GF-D8 (cell line): ENCODE measurements at regions not wholly inside any gene's neighbourhood (a gene's known extent, or its start where the extent isn't known, plus 50 kb on each side); places are given as distances from the start of the nearest gene placed in this dataset.

Source experiments
- DNase-seq: peaks from one replicate; lab custom pipeline; 2025; lab: John Stamatoyannopoulos, UW

DNA sequence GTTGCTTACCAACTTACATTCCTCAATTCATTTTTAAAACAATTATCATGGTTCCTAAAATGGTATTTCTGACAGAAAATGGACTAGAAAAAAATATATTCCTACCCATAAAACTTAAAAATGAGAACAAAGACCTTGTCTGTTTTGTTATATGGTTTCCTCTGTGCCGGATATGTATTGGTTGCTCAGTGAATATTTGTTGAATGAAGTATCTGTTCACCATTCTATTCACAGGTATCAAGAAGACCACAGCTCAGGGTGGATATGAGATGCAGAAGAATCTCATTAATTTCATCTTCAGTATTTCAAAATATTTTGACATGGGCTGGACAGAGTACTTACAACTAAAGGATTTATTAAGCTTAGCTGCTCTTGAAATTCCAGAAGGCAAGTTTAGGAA lies 58.1 kb downstream of the TUSC7 start:
- DNase-seq: no peak

DNA sequence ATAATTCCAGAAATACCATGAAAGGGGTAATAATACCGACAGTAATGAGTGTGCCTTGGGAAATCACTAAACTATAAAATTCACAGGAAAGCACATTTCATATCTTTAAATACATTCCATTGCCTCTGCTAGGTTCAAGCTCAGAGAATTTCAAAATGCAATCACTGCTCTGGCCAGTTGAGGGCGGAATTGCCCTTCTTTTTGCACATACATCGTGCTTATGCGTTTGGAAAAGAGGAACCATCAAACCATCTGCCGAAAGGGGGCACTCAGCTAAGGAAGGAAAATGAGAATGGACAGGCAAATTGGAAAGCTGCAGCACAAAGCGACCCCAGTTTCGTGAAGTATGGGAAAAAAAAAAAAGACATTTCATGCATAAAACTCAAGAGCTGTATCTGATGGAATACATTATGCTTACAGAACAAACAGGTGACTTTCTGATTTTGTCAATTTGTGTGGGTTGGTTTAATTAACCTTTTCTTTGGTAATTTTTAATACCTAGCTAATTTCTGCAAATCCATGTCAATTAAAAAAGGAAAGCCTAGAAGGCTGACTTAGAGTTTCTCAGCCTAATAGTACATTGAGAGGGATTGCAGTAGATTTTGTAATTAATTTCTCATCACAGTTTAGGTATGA lies 61.4 kb downstream of the TUSC7 start:
- DNase-seq: peak; percentile 27

DNA sequence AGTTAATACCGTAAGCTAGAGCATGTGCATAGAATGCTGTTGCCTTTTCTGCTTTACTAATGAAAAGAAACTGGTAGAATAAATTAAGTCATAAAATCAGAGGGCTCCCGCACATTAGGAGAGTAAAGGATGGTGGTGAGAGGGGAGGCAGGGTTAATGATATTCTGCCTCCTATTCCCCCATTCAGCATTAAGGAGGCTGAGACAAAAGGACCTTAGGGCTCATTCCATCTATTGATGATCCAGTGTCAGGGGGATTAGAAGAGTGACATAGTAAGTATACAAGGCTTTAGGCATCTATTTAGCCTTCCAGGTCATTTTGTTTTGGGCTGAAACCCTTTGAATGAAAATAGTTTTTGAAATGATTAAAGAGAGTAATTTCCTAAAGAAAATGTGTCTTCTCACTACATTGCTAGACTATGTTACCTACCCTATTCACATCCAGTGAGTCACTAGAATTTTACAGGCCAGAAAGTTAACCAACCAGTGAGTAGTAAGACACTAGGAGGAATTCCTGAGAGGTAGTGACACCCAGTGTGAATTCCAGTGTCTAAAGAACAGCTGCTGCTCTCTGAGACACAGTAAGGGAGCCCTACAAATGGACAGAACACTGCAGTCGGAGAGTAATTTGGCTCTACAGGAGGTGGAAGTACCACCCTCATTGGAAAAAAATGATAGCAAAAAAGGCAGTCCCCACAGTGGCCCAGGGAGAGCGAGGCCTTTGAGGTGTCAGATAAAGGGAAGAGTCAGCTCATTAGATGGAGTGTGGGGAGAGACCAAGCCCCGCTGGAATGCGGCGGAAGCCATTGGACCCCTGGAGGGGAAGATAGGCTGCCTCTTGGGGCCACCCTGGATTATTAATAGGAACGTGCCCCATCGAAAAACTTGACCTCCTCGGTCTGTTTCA lies 67.6 kb downstream of the TUSC7 start:
- no peak for DNase-seq

DNA sequence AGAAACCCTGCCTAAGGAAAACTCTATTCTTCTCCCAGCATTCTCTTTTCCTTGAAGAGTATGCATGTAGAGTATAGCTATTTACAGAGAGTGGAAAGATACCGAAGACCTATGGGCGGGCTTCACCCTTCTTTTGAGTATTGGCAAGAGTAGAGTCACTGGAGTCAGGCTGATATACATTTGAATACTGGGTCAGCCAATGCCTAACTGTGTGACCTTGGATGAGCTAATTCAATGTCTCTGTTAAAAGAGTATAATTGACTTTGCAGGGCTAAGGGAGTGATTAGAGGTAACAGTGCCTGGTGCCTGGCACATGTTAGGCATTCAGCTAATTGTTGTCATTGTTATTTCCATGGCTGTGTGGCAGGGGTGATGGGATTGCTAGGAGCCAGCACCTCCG lies 75.6 kb downstream of the TUSC7 start:
- DNase-seq: no peak

DNA sequence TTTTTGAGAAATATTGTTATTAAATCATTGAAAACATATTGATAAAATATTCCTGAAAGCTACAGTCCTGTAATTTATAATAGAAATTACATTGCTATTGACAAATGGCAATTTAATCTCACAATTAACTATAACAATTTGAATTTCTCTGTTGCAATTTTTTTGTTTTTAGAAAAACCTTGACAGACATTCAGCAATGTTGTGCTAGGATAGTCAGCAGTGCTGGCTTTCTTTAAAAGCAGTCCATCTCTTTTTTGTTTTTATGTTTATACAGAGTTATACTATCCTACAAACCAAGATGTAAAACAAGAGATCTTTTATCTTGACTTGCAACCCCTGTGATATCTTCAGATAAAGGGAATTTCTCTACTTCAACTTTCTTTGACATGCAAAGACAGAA lies 93.1 kb downstream of the TUSC7 start:
- no peak for DNase-seq

DNA sequence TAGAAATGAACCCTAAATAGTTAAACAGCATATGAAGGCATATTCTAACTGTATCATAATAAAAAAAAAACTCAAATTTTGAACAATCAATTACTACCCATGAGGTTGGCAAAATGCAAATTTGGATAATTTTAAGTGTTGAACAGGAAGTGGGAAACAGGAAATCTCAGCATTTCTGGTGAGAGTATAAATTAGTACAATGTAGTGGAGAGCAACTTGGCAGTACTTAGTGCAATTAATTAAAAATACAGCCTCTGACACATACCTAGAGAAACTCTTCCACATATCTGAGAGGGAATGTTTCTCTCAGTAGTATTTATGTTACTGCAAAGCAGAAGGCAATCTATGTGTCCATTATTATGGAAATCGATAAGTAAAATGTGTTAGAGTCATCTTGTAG lies 96.8 kb downstream of the TUSC7 start:
- DNase-seq: no peak

DNA sequence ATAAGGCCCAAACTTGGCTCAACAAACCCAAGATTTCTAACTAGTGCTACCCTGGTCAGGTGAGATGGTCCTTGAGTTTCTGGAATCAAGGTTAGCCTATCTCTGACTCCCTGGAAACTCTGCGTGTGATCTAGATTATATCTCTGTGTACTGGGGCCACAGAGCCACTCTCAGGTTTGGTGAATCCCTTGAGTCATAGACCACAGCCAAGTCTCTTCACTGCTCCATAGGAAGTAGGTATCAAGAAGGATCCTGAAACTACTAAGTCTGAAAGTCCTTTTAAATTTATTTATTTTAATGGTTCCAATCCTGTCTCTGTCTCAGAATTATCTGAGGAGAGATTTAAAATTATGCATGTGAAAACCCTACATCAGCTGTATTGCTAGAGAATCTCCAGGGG lies 99.1 kb downstream of the TUSC7 start:
- no peak for DNase-seq

DNA sequence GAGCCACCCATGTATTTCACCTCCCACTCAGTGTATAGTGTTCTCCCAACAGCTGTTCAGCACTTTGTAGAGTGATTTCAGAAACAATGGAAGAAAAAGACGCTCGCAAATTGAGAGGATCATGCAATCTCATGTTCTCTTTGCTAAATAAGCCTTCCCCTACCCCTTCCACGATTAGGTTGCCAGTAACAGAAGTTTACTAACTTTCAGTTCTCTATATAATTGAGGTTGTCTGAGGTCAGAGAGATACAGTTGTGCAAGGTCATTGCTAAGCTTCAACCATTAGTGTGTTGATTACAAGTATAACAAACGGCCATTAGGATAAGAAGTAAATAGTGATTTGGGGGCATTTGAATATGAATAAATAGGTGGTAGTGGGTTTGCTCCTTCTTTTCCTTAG lies 99.6 kb downstream of the TUSC7 start:
- DNase-seq: no peak

DNA sequence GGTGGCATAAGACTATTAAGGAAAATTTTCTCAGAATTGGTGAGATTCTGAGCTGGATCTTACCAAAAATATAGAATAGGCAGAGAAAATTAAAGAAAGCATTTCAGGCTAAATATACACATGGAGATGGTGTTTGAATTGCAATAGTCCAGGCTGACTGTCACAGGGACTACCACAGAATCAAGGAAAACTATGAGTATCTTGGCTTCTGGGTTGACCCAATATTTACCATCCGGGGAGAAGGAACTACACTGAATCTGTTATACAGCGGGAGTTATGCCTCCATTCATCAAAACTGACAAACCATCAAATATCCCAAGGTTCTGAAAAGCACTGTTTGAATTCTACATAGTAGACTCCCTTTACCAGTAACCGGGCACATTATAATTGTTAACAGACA lies 102.2 kb downstream of the TUSC7 start:
- DNase-seq: no peak

DNA sequence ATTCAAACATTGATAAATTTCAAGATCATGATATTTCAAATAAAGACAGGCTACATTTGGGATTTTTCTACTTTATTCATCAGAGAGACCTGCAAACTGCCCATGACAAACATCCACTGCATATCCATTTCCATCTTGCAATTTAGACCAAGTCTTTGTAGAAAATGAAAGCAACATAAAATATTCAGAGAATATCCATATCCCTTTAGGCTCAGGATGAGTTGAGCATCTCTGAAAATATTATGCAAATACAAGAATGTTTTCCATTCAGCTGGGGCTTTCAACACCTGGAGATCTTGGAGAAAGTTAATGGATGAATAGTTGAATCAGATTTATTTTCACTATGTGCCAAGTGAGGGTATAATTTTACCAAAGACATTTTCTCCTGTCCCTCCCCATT lies 103.4 kb downstream of the TUSC7 start:
- no peak for DNase-seq

DNA sequence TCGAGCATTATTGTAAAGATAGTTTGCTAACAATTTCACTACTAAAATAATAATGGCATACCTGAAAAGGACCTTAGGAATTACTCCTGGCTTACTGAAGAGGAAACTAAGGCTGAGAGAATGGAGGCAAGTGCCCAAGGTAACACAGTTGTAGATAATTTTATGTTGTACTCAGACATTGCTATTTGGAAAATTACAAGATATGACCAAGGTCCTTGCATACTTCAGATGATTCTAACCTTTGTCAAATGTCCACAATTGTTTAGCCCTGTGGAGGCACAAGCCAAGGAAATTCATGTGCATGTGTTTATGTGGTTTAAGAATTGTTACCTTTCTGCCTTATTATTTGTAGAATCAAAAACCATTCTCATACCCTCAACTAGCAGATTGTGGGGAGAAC lies 105.7 kb downstream of the TUSC7 start:
- no peak for DNase-seq

DNA sequence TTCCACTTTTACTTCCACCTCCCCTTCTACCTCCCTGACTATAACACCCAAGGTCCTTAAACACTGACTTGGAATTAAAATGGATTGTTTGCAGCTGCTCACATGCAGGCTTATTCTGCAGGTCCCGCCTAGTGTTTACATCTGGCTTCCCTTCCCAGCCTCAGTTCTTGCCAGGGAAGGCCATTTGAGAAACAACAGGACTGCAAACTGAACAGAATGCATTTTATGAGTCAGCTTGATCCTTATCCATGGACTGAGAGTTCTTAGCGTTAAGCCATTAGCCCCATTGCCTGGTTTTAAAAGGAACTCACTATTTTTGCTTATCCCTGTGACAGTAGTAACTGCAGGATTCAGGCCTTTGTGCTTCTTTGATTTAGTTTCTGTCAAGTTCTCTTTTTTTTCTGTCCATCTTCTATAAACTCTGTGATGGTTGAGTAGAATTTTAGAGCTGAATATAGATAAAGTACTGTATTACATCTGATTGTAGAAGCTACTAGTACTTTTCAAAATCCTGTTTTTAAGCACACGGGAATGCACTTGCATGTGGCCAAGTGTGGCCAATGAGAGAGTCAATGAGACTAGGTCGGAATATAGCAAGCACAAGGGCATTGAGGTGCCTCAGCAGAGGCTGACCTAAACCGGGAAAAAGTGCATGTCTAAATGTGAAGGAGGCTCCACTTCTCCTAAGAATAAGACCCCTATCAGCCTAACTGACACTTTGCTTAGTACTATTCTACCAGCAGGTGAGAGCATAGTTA lies 106.4 kb downstream of the TUSC7 start:
- DNase-seq: no peak

DNA sequence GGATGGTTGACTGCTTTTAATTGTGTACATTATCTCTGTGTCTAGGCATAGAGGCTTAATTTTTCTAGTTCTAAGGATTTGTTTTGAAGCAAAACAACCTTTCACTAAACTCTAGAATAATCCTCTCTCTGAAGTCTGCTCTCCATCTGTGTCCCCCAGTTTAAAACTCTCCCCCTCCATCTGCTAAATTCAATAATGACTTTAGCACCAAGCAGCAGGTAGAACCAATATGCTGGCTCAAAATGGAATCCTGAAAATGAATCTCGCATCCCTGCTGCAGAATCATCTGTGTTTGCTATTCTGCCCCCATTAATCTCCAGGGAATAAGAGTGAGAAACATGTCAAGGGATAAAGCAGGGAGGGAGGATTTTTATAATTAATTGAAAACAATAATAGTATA lies 111.8 kb downstream of the TUSC7 start:
- DNase-seq: no peak

DNA sequence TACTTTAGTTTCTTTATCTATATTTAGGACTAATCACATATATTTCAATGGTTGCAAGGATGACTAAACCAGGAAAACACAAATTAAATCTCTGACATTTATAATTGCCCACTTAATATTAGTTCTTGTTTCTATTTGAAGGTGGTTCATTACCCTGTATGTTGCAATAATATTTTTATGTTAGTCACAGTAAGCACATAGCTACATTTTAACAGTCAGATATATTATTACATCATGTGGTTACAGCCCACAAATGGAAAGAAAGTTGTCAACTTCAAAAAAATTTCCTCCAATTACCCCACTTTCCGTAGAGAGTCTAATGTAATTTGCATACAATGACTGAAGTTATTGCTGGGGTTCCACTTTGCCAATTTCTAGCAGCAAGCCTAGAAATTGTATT lies 114.6 kb downstream of the TUSC7 start:
- DNase-seq: no peak

DNA sequence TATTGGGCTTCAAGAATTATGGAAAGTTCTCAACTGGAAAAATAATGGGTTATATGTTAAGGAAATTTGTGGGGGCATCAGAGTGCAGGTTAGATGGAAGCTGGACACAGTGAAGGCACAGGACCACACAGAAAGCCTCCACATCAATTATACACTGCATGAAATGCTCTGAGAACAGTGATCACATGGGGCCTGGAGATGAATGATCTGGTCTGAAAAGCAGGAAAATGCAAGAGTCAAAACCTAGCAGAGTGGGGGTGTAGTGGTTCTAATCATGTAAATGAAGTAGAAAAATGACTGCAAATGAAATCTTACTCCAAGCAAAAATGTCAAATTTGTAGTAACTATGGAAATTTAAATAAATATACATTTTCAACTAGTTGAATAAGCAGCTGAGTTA lies 123.6 kb downstream of the TUSC7 start:
- no peak for DNase-seq

DNA sequence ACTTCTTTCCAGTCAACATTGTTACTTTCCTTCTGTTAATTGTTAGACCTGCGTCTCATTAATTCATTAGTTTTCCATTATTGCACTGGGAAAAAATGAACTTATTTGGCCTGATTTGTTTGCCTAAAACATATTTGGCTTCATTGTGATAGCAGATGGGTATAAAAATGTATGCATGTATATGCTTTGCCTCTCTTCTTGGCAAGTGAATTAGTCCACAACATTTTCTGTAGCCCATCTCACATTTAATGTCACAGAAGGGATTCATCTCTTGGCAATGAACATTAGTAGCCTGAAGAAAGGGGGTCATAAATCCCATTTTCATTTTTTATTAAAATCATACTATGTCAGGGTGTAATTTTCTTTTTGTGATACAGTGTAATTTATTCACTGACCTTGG lies 125.2 kb downstream of the TUSC7 start:
- DNase-seq: no peak

DNA sequence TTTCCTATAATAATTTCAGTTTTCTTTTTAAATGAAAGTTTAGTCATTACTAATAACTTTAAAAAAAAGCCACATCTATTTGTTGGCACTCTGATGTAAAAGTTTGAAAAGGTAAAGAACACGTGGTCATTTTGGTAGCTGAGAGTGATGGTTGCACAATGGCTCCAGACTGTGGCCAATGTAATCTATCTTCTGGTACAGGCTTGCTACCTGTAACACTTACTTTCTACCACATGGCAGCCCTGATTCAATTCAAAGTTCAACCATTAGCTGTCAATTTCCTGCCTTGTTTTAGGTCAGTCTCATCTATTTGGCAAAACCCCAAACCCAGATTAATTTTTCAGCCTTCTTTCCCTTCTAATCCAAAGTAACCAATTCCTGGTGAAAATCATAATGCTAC lies 126.1 kb downstream of the TUSC7 start:
- DNase-seq: no peak

DNA sequence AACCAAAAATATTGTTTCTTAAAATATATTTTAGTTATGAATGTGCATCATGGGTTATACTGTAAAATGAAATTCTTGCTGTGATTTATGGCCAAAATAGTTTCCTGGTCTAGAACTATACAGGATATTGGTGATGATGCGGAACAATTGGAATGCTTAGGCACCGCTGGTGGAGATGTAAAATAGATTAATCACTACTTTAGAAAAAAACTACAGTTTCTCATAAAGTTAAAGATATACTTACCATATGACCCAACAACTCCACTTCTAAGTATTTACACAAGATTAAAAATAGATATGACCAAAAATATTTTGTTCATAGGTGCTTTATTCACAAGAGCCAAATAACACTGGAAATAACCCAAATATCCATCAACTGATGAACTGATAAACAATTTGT lies 126.7 kb downstream of the TUSC7 start:
- no peak for DNase-seq

DNA sequence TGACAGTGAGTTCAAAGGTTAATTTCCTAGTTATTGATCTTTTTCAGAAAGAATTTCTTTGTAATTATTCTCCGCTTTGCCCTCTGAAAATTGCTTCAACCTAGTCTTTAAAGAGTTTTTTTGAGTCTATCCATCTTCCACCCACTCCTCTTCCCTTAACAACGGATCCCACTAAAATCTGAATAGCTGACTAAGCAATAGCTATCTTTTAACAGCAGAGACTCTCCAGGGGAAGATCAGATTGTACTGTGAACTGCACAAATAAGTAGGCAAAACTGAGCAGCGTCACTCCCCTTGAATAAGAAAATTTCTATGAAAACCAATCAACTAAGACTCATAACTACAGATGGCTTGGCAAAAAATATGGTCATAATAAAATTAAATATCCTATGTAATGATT lies 127.9 kb downstream of the TUSC7 start:
- no peak for DNase-seq

DNA sequence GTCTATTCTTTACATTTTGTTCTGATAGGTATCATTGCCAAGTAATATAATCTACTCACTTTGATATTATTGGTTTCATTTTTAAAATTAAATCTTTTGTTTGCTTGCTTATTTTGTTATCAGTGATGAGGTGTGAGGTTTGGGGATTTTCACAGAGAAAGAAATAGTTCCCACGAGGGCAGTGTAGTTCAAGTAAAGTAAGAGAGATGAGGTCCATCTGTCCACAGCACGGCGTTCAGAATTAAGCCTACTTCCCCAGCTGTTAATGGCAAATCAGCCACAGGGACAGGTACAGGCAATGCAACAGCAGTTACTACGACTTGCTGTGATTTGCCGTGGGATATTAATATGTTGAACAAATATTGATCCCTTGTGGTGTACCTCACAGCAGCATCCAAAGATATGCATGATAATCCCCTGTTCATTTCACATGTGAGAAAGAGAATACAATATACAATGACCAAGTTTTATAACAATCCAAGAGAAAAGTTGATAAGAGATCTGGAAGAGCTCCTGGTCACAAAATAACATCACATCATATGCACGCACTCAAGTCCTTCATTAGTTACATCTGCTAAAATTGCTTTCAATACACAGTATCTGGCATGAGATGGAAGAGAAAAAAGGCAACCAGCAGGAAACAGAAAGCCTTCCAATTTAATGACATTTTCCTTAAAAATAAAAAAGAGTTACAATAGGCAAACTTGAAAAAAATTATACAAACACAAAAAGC lies 131.6 kb downstream of the TUSC7 start:
- no peak for DNase-seq

DNA sequence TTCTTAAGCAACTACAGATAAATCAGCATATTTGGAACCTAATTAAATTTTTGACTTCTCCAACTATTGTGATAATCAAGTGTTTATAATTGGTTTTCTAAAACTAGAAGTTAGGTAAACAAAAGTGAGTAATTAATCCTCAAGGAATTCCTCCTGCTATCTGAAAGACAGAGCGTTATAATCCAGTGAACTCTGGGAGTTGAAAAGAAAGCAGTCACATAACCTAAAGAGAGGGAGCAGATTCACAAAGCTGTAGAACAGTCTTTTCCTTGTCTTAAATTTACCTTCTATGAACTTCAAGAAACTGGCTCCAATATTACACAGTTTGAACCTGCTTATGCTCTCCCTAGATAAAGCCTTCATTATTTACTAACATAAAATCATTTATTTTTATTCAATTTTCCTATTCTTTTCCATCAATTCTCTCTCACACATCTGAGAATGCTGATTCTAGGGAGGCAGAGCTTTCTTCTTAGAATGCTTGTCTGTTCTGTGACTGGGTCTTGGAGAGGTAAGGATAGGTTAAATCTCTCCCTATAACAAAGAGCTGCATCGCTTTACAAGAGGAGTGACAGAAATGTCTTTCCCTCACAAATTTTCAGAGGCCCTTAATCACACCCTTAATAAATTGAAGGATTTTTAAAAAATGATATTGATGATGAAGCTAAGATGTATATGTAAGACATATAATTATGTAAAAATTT lies 132.8 kb downstream of the TUSC7 start:
- DNase-seq: no peak
